Sigmoid colon (tissue), 4 donors: ENCODE measurements at regions not wholly inside any gene's neighbourhood (a gene's known extent, or its start where the extent isn't known, plus 50 kb on each side); places are given as distances from the start of the nearest gene placed in this dataset.

Experiments
- POLR2AphosphoS5 ChIP-seq, 4 donors: sonication (generic); formaldehyde crosslinking; IDR thresholded peaks; one replicate each; pipeline ENCODE4 v1.6.1; 2017; ENCODE audit warnings: antibody characterized with exemption in 4 of 4
- TF ChIP-seq, protein P1 (sequence below), 4 experiments: fragments of 450-650 bp in 3 of 4; fragments of 200-600 bp in 1 of 4; IDR thresholded peaks; one replicate each; pipeline ENCODE4 v1.5.1; 2016 to 2019; ENCODE audit warnings: antibody characterized with exemption in 4 of 4, mild to moderate bottlenecking in 3 of 4, moderate library complexity in 2 of 4

DNA sequence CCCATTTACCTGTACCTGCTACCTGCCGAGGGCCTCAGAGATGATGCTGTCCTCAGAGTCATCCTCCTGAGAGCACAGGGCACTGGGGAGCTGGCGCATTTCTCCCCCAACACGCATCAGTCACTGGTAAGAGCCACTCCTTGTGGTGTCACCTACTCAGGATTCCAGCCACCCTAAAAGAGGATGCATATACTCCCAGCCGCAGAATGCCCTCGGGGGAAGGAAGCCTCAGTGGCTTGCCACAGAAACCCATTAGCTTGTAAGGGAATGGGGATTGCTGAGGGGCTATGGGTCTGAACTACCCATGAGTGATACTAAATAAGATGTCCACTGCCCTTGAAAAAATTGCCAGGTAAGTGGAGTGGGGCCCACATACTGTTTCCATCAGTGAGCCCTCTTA, 279.2 kb downstream of the WDR11 start:
- TF ChIP-seq POLR2AphosphoS5 (IDR thresholded peaks at IDR 0.05) = no peak
- TF ChIP-seq, protein P1, sequence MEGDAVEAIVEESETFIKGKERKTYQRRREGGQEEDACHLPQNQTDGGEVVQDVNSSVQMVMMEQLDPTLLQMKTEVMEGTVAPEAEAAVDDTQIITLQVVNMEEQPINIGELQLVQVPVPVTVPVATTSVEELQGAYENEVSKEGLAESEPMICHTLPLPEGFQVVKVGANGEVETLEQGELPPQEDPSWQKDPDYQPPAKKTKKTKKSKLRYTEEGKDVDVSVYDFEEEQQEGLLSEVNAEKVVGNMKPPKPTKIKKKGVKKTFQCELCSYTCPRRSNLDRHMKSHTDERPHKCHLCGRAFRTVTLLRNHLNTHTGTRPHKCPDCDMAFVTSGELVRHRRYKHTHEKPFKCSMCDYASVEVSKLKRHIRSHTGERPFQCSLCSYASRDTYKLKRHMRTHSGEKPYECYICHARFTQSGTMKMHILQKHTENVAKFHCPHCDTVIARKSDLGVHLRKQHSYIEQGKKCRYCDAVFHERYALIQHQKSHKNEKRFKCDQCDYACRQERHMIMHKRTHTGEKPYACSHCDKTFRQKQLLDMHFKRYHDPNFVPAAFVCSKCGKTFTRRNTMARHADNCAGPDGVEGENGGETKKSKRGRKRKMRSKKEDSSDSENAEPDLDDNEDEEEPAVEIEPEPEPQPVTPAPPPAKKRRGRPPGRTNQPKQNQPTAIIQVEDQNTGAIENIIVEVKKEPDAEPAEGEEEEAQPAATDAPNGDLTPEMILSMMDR (IDR thresholded peaks at IDR 0.05) = no peak
